WTC11 (cell line): ENCODE measurements at regions not wholly inside any gene's neighbourhood (a gene's known extent, or its start where the extent isn't known, plus 50 kb on each side); places are given as distances from the start of the nearest gene placed in this dataset.

Experiments
- ATAC-seq: fragments of 200-7000 bp; cut with Tn5 transposase; 2 replicates; pipeline ENCODE4 v1.10.0; 2021; ENCODE audit warnings: mild to moderate bottlenecking, moderate library complexity
- CTCF ChIA-PET: fragments of 300-600 bp; sonication (Branson Sonifier 250); formaldehyde crosslinking; loops from one replicate; lab custom pipeline; 2021; ENCODE audit warnings: antibody characterized with exemption; lab: Charles Lee
- POLR2A ChIA-PET: fragments of 350-600 bp; sonication (Branson Sonifier 250); formaldehyde crosslinking; loops from one replicate; lab custom pipeline; 2021; ENCODE audit warnings: antibody characterized with exemption; lab: Charles Lee
- DNase-seq: peaks from one replicate; pipeline ENCODE4 v3.0.0; 2021; ENCODE audit warnings: low spot score
- H3K27ac Mint-ChIP-seq: 2 replicates; pipeline ENCODE4 v1.8.0; 2021; ENCODE audit warnings: mixed read lengths
- H3K27me3 Mint-ChIP-seq: 2 replicates; pipeline ENCODE4 v1.8.0; 2021; ENCODE audit warnings: low read depth, mild to moderate bottlenecking, moderate library complexity, mixed read lengths
- H3K36me3 Mint-ChIP-seq: 2 replicates; pipeline ENCODE4 v1.8.0; 2021; ENCODE audit warnings: mixed read lengths
- H3K4me1 Mint-ChIP-seq: 2 replicates; pipeline ENCODE4 v1.8.0; 2022; ENCODE audit warnings: mixed read lengths
- H3K4me3 Mint-ChIP-seq: 2 replicates; pipeline ENCODE4 v1.8.0; 2021; ENCODE audit warnings: mild to moderate bottlenecking, moderate library complexity, mixed read lengths
- H3K9me3 Mint-ChIP-seq: 2 replicates; pipeline ENCODE4 v1.8.0; 2021; ENCODE audit warnings: mixed read lengths
- AFF4 ChIP-seq: sonication (generic); formaldehyde crosslinking; IDR thresholded peaks from 2 replicates; pipeline ENCODE4 v1.8.1; 2023; ENCODE audit warnings: mild to moderate bottlenecking, missing genetic modification reagents, borderline replicate concordance
- CDX4 ChIP-seq: fragments of 250-450 bp; sonication (Bioruptor Pico); IDR thresholded peaks from 2 replicates; pipeline ENCODE4 v1.9.0; 2021; ENCODE audit warnings: moderate library complexity, mild to moderate bottlenecking, inconsistent platforms, borderline replicate concordance
- E2F5 ChIP-seq: sonication (generic); formaldehyde crosslinking; IDR thresholded peaks from 2 replicates; pipeline ENCODE4 v1.8.1; 2022; ENCODE audit warnings: mild to moderate bottlenecking, moderate library complexity, missing genetic modification reagents
- FOXP4 ChIP-seq: sonication (generic); formaldehyde crosslinking; IDR thresholded peaks from 2 replicates; pipeline ENCODE4 v1.8.0; 2022; ENCODE audit warnings: mild to moderate bottlenecking, missing genetic modification reagents
- GTF2I ChIP-seq: fragments of 250-450 bp; sonication (Bioruptor Pico); conservative IDR thresholded peaks from 2 replicates; pipeline ENCODE4 v1.4.0; 2021; ENCODE audit warnings: mild to moderate bottlenecking
- HMGA2 ChIP-seq: fragments of 250-450 bp; sonication (Bioruptor Pico); IDR thresholded peaks from 2 replicates; pipeline ENCODE4 v1.4.0; 2021; ENCODE audit warnings: mild to moderate bottlenecking, moderate library complexity
- IRF1 ChIP-seq: sonication (generic); formaldehyde crosslinking; IDR thresholded peaks from 2 replicates; pipeline ENCODE4 v1.8.0; 2023; ENCODE audit warnings: missing genetic modification reagents
- NR1H2 ChIP-seq: sonication (generic); formaldehyde crosslinking; IDR thresholded peaks from 2 replicates; pipeline ENCODE4 v1.9.0; 2021; ENCODE audit warnings: mild to moderate bottlenecking, moderate library complexity, missing genetic modification reagents
- NR2C2 ChIP-seq: sonication (generic); formaldehyde crosslinking; IDR thresholded peaks from 2 replicates; pipeline ENCODE4 v1.8.0; 2022; ENCODE audit warnings: mild to moderate bottlenecking, missing genetic modification reagents
- PRRX2 ChIP-seq: fragments of 250-450 bp; sonication (Bioruptor Pico); IDR thresholded peaks from 2 replicates; pipeline ENCODE4 v1.8.0; 2021; ENCODE audit warnings: mild to moderate bottlenecking
- SP1 ChIP-seq: sonication (generic); formaldehyde crosslinking; conservative IDR thresholded peaks from 2 replicates; pipeline ENCODE4 v1.8.1; 2022; ENCODE audit warnings: missing genetic modification reagents
- TCF7 ChIP-seq: sonication (generic); formaldehyde crosslinking; IDR thresholded peaks from 2 replicates; pipeline ENCODE4 v1.8.0; 2022; ENCODE audit warnings: mild to moderate bottlenecking, low read depth, missing genetic modification reagents, moderate library complexity
- USF1 ChIP-seq: sonication (generic); formaldehyde crosslinking; IDR thresholded peaks from 2 replicates; pipeline ENCODE4 v1.8.0; 2022; ENCODE audit warnings: mild to moderate bottlenecking, missing genetic modification reagents
- USF2 ChIP-seq: sonication (generic); formaldehyde crosslinking; IDR thresholded peaks from 2 replicates; pipeline ENCODE4 v1.8.1; 2023; ENCODE audit warnings: mild to moderate bottlenecking, missing genetic modification reagents, moderate library complexity
- ZBTB21 ChIP-seq: sonication (generic); formaldehyde crosslinking; IDR thresholded peaks from 2 replicates; pipeline ENCODE4 v1.8.1; 2023; ENCODE audit warnings: mild to moderate bottlenecking, missing genetic modification reagents, borderline replicate concordance
- ZMAT4 ChIP-seq: fragments of 250-450 bp; sonication (Bioruptor Pico); IDR thresholded peaks from 2 replicates; pipeline ENCODE4 v1.9.0; 2021; ENCODE audit warnings: mild to moderate bottlenecking
- ZNF532 ChIP-seq: fragments of 250-450 bp; sonication (Bioruptor Pico); IDR thresholded peaks from 2 replicates; pipeline ENCODE4 v1.9.0; 2021; ENCODE audit warnings: mild to moderate bottlenecking, borderline replicate concordance
- ZNF671 ChIP-seq: fragments of 250-450 bp; sonication (Bioruptor Pico); IDR thresholded peaks from 2 replicates; pipeline ENCODE4 v1.8.0; 2021; ENCODE audit warnings: mild to moderate bottlenecking
- ZSCAN18 ChIP-seq: fragments of 250-450 bp; sonication (Bioruptor Pico); IDR thresholded peaks from 2 replicates; pipeline ENCODE4 v2.1.2; 2022; ENCODE audit warnings: mild to moderate bottlenecking, moderate library complexity

- Mint-ChIP-seq H3K27ac (no peak overlapping the region), H3K4me1 (no peaks in the 10 kb centered on the region), H3K27me3 (no peaks in the 10 kb centered on the region; the same call in 1 of the 2 replicates), H3K4me3 (no peak overlapping the region), H3K9me3 (no peaks in the 10 kb centered on the region), H3K36me3 (no peaks in the 10 kb centered on the region)
- ATAC-seq = no peak
- POLR2A ChIA-PET = no interaction called here
- no peak for DNase-seq
- CTCF ChIA-PET = no interaction called here
- TF ChIP-seq TCF7 (CRISPR knock-in tag) = no peak
- no peak for TF ChIP-seq HMGA2 (CRISPR knock-in tag)
- no peak for TF ChIP-seq SP1
- TF ChIP-seq IRF1 = no peak
- TF ChIP-seq AFF4 = no peak
- TF ChIP-seq ZSCAN18 = no peak
- TF ChIP-seq USF2 (CRISPR knock-in tag) = no peak
- no peak for TF ChIP-seq E2F5 (CRISPR knock-in tag)
- no peak for TF ChIP-seq NR2C2 (CRISPR knock-in tag)
- no peak for TF ChIP-seq GTF2I (CRISPR knock-in tag)
- no peak for TF ChIP-seq ZMAT4 (CRISPR knock-in tag)
- no peak for TF ChIP-seq ZBTB21
- TF ChIP-seq USF1 (CRISPR knock-in tag) = no peak
- TF ChIP-seq ZNF532 (CRISPR knock-in tag) = no peak
- TF ChIP-seq ZNF671 = no peak
- TF ChIP-seq FOXP4 (CRISPR knock-in tag) = no peak
- no peak for TF ChIP-seq NR1H2
- no peak for TF ChIP-seq CDX4 (CRISPR knock-in tag)
- TF ChIP-seq PRRX2 (CRISPR knock-in tag) = no peak
These were observed 135.2 kb upstream of the DLX6 start for GRCh38 chr7:96870185-96870584.
